Heart left ventricle (tissue), 16 donors: ENCODE measurements at regions not wholly inside any gene's neighbourhood (a gene's known extent, or its start where the extent isn't known, plus 50 kb on each side); places are given as distances from the start of the nearest gene placed in this dataset.

Source experiments
- ATAC-seq, 4 donors: fragments of 200-7000 bp; cut with Tn5 transposase; one replicate each; pipeline ENCODE4 v1.9.1; 2020 to 2022; ENCODE audit warnings: moderate library complexity in 4 of 4, mild to moderate bottlenecking in 3 of 4, moderate number of reproducible peaks in 1 of 4
- DNase-seq, 5 donors: peaks; one replicate each; pipeline ENCODE4 v3.0.0-alpha.2; 2020
- H3K27ac ChIP-seq, 12 donors: fragments of 200-600 bp; sonication (generic) in 4 of 12; one replicate each; pipeline versions ENCODE4 v1.5.0 to v1.8.0; 2016 to 2022; ENCODE audit warnings: mild to moderate bottlenecking in 2 of 12
- H3K27me3 ChIP-seq, 9 donors: fragments of 200-600 bp; sonication (generic) in 2 of 9; one replicate each; pipeline versions ENCODE4 v1.5.1 to v1.8.0; 2016 to 2022; ENCODE audit warnings: mild to moderate bottlenecking in 3 of 9
- H3K36me3 ChIP-seq, 9 donors: fragments of 200-600 bp; sonication (generic) in 2 of 9; one replicate each; pipeline versions ENCODE4 v1.5.0 to v1.8.0; 2018 to 2022; ENCODE audit warnings: mild to moderate bottlenecking in 2 of 9
- H3K4me1 ChIP-seq, 12 donors: fragments of 200-600 bp; sonication (generic) in 4 of 12; one replicate each; pipeline versions ENCODE4 v1.5.0 to v1.8.0; 2016 to 2022; ENCODE audit warnings: mild to moderate bottlenecking in 3 of 12
- H3K4me3 ChIP-seq, 12 donors: fragments of 200-600 bp; sonication (generic) in 4 of 12; one replicate each; pipeline versions ENCODE4 v1.5.0 to v1.8.0; 2017 to 2022; ENCODE audit warnings: mild to moderate bottlenecking in 9 of 12, moderate library complexity in 4 of 12
- H3K9me3 ChIP-seq, 12 donors: fragments of 200-600 bp; sonication (generic) in 4 of 12; one replicate each; pipeline versions ENCODE4 v1.5.0 to v1.8.0; 2016 to 2022; ENCODE audit warnings: mild to moderate bottlenecking in 1 of 12
- POLR2A ChIP-seq, 2 donors: fragments of 450-650 bp; IDR thresholded peaks; one replicate each; pipeline ENCODE4 v1.6.1; 2017; ENCODE audit warnings: antibody characterized with exemption in 2 of 2, mild to moderate bottlenecking in 2 of 2, moderate library complexity in 2 of 2
- WGBS, 4 donors: extraction: QIAGEN DNeasy Blood & Tissue Kit in 2 of 4; methylation state at CpG; one replicate each; pipeline versions ENCODE4 v1.1.5 to v1.1.7; 2013 to 2018; 5-methylcytosine and 5-hydroxymethylcytosine counted together
- intact Hi-C, 10 donors: fragments of 100-400 bp; cut with DNase I; formaldehyde crosslinking; loops; one replicate each; pipeline versions ENCODE4 v1.11.1 to v1.14.2; 2022
- TF ChIP-seq, protein P1 (sequence below), 12 donors: fragments of 200-600 bp; sonication (generic) in 4 of 12; IDR thresholded peaks; one replicate each; pipeline versions ENCODE4 v1.5.0 to v1.8.0; 2018 to 2022; ENCODE audit warnings: antibody characterized with exemption in 12 of 12, mild to moderate bottlenecking in 5 of 12
- donor health status: ischemic (EF 13 %, LVEDD 7.1; RV severe dilation, severe dysfunction).
- donor health status: healthy with polysubstance abuse.
- donor health status: DM: no; HTN: yes; CAD: no.
- donor health status: DM: no; HTN: no; CAD: no.
- donor health status: ischemic (EF 25% LVEDD 6.9; RV normal size, moderate dysfunction).
- donor health status: ischemic (EF 25% LVEDD 5.7; RV mildly dilated, moderate dysfunction).
- donor health status: healthy.
- donor health status: DM: yes; HTN: yes; CAD: no.
- donor health status: ischemic (EF 35%, LVEDD 5.7; RV mildly dilated, moderate dysfunction).
- donor health status: nonischemic (EF 11% LVEDD 7.7; RV severe dilation, severe dysfunction).
- donor health status: DM: yes; HTN: yes; CAD: no.
- donor health status: PGD.
- donor health status: ischemic (EF 29% LVEDD 5.4; RV normal size, mild dysfunction).
- donor health status: nonischemic (EF 23%, LVEDD 6.1; RV moderate dilation, normal function).

DNA sequence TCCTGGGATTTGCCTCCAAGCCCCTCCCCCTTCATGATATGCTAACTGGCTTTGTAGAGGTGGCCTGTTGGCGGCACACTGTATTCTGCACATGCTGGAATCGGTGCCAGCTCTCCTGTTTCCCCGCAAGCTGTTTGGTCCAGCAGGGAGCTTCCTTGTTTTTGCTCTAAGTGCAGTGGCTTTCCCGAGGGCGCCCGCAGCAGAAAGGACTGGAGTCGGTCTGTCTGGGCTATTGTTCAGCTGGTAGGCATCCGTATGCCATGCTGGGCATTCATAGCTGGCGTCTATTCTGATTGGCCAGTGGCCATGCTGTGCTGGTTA, 88.9 kb upstream of the MED13L start:
- no peak for TF ChIP-seq POLR2A (IDR thresholded peaks at IDR 0.05)
- TF ChIP-seq, protein P1, sequence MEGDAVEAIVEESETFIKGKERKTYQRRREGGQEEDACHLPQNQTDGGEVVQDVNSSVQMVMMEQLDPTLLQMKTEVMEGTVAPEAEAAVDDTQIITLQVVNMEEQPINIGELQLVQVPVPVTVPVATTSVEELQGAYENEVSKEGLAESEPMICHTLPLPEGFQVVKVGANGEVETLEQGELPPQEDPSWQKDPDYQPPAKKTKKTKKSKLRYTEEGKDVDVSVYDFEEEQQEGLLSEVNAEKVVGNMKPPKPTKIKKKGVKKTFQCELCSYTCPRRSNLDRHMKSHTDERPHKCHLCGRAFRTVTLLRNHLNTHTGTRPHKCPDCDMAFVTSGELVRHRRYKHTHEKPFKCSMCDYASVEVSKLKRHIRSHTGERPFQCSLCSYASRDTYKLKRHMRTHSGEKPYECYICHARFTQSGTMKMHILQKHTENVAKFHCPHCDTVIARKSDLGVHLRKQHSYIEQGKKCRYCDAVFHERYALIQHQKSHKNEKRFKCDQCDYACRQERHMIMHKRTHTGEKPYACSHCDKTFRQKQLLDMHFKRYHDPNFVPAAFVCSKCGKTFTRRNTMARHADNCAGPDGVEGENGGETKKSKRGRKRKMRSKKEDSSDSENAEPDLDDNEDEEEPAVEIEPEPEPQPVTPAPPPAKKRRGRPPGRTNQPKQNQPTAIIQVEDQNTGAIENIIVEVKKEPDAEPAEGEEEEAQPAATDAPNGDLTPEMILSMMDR (IDR thresholded peaks at IDR 0.05) = no peak
- no peak overlapping the region for H3K4me3 ChIP-seq
- ATAC-seq = peak; percentile 52 to 76 (median 63)
- no peaks in the 10 kb centered on the region for H3K9me3 ChIP-seq
- intact Hi-C loops = no loop called here
- WGBS, 4 donors = 54 to 78% (median 68%) methylated on average over 8 to 9 of the region's 9 CpGs
- H3K36me3 ChIP-seq = no peaks in the 10 kb centered on the region
- peak in 2 of 5 donors; percentile 37 to 55 for DNase-seq
- H3K27me3 ChIP-seq = no peaks in the 10 kb centered on the region
- H3K4me1 ChIP-seq = peaks cover 0 to 4% (median 0%) of the 10 kb centered on the region in 12 donors
- H3K27ac ChIP-seq = no peak overlapping the region

DNA sequence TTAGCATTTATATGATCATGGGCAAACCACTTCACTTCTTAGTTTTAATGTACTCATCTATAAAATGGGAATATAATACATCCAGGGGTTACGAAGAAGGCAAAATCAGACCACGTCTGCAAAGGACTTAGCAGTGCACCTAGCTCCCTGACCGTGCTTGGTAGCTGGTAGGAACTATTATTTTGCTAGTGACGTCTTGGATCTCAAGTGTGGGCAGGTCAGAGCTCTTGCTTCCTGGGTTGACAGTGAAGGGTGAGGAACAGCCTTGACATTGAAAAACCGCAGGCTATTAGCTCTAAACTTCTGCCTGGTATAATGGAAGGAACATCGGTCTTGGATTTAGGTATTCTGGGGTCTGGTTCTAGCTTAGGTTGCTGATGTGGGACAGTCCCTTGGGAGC, 89.3 kb upstream of the MED13L start:
- Histone ChIP-seq H3K27ac (no peak overlapping the region), H3K4me3 (no peak overlapping the region), H3K4me1 (peaks cover 0 to 4% (median 0%) of the 10 kb centered on the region in 12 donors), H3K9me3 (no peaks in the 10 kb centered on the region), H3K36me3 (no peaks in the 10 kb centered on the region), H3K27me3 (no peaks in the 10 kb centered on the region)
- intact Hi-C loops = no loop called here
- ATAC-seq = no peak
- 86 to 93% (median 90%) methylated on average over 6 of the region's 6 CpGs for WGBS, 4 donors
- DNase-seq = no peak
- TF ChIP-seq, protein P1 (IDR thresholded peaks at IDR 0.05) = no peak
- TF ChIP-seq POLR2A (IDR thresholded peaks at IDR 0.05) = no peak

DNA sequence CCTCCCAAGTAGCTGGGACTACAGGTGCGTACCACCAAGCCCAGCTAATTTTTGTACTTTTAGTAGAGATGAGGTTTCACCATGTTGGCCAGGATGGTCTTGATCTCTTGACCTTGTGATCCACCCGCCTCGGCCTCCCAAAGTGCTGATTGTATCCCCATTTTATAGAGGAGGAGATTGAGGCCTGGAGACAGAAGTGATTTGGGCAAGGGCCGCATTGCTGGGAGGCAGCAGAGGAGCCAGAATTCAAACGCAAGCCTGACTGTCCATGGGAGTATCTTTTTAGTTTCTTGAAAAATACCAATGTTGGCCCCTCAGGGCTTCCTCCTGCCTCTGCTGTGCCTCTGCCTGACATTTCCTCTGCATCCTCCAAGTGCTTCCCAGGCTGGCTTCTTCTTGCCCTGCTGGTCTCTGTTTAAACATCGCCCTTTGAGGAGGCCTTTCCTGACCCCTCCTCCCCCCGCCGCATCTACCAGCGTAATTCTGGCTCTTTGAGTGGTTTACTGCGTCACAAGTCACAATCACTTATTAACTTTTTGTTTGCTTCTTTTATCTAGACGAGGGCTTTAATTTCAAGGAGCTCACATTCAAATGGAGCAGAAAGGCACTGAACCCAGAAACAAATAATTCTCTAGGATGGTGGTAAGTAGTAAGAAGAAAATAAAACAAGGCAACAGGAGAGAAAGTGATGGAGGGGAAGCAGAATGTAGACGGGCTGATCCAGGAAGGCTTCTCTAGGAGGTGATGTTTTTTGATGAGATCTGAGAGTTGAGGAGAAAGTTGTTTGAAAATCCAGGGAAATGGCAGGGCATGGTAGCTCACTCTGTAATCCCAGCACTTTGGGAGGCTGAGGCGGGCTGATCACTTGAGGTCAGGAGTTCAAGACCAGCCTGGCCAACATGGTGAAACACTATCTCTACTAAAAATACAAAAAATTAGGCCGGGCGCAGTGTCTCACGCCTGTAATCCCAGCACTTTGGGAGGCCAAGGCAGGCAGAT, 91.0 kb upstream of the MED13L start:
- Histone ChIP-seq H3K27me3 (no peaks in the 10 kb centered on the region), H3K27ac (no peak overlapping the region), H3K4me3 (no peak overlapping the region), H3K36me3 (no peaks in the 10 kb centered on the region), H3K4me1 (peaks cover 0 to 4% (median 0%) of the 10 kb centered on the region in 12 donors), H3K9me3 (no peaks in the 10 kb centered on the region)
- TF ChIP-seq, protein P1 (IDR thresholded peaks at IDR 0.05) = no peak
- no peak for TF ChIP-seq POLR2A (IDR thresholded peaks at IDR 0.05)
- WGBS, 4 donors = 89 to 91% (median 90%) methylated on average over 16 of the region's 16 CpGs
- ATAC-seq (no peak), DNase-seq (no peak)
- intact Hi-C loops = no loop called here

DNA sequence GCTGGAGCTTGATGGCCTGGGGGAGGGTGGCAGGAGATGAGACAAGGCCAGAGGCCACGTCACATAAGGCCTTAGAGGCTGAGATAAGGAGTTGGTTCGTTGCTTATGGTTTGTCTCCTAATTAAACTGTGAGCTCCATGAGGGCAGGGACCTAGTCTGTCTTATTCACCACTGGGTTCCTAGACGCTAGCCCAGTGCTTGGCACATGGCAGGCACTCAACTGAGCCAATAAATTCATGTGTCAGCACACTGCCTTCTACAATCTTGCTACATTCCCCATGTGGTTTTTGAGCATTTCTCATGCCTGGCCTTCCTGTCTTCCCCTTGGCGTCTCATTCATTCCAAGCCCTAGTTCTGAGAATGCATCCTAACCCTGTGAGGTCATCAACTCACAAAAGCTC, 92.5 kb upstream of the MED13L start:
- no peak for TF ChIP-seq POLR2A (IDR thresholded peaks at IDR 0.05)
- TF ChIP-seq, protein P1 (IDR thresholded peaks at IDR 0.05) = no peak
- no peak overlapping the region for H3K4me3 ChIP-seq
- no peaks in the 10 kb centered on the region for H3K36me3 ChIP-seq
- H3K27me3 ChIP-seq = no peaks in the 10 kb centered on the region
- WGBS, 4 donors = 69 to 81% (median 78%) methylated on average over 4 of the region's 4 CpGs
- intact Hi-C loops = no loop called here
- ATAC-seq (peak in 2 of 4 donors; percentile 38 to 67), DNase-seq (no peak)
- no peak overlapping the region for H3K27ac ChIP-seq
- no peaks in the 10 kb centered on the region for H3K9me3 ChIP-seq
- H3K4me1 ChIP-seq = peaks cover 0 to 4% (median 0%) of the 10 kb centered on the region in 12 donors
